GM21619 (cell line): ENCODE measurements at regions not wholly inside any gene's neighbourhood (a gene's known extent, or its start where the extent isn't known, plus 50 kb on each side); places are given as distances from the start of the nearest gene placed in this dataset.
"Not testable (repeated sequence)": the region's sequence is repeated elsewhere in the genome, so short reads cannot be mapped to it uniquely, and the experiment has no call there.

ENCODE experiments used
- ATAC-seq: cut with Tn5 transposase; IDR thresholded peaks from one replicate; pipeline ENCODE4 v1.9.1; 2021; ENCODE audit not compliant: unreplicated experiment

DNA sequence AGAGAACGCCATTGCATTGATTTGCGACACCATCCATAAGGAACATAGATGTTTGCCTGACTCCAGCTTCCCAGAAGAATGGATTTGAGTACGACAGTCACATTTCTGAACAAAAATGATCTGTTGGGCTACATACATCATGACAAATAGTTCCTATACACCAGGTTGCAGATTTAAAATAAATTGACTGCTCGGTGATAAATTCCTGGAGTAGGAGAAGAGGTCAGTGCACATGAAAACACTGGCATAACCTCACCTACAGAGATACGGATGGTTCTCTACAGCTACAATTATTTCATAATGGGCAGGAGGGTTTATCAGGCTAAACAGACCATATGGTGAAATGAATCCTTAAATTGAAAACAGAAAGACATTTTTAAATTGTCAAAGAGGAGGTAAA is 316.5 kb upstream of the ADARB2 start:
- no peak for ATAC-seq

DNA sequence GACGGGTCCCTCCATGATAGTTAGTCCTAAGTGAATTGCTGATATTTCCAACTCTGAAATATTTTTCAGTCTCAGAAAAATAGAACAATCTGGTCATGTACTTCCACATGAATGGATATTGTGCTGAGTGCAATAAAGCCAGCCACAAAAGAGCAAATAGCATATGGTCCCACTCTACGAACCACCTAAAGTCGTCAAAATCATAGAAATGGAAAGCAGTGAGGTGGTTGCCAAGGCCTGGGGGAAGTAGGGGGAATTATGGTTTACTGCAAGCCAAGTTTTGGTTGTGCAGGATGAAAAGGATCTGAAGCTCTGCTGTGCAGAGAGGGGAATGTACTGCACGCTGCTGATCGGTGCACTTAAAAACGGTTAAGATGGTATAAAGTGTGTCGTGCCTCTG is 313.8 kb upstream of the ADARB2 start:
- no peak for ATAC-seq

DNA sequence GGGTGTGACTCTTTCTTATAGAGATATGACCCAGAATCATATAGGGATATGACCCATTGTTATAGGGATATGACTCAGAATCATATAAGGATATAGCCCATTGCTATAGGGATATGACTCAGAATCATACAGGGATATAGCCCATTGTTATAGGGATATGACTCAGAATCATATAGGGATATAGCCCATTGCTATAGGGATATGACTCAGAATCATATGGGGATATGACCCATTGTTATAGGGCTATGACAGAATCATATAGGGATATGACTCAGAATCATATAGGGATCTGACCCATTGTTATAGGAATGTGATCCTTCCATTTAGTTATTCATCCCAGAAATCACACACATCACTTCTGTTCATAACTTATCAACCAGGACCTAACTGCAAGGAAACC is 312.2 kb upstream of the ADARB2 start:
- no peak for ATAC-seq

DNA sequence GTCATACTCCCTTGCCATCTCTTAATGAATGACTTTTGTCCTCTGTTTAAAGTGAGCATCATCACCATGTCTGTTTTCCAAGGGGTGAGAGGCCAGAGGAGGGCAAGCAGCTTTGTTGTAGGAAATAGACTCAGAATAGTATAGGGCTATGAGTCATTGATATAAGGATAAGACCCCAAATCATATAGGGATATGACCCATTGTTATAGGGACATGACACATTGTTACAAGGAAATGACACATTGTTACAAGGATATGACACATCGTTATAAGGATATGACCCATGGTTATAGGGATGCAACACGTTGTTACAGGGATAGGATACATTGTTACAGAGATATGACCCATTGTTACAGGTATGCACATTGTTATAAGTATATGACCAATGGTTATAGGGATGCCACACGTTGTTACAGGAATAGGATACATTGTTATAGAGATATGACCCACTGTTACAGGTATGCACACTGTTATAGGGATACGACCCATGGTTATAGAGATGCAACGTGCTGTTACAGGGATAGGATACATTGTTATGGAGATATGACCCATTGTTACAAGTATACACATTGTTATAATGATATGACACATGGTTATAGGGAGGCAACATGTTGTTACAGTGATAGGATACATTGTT is 311.1 kb upstream of the ADARB2 start:
- ATAC-seq: no peak

DNA sequence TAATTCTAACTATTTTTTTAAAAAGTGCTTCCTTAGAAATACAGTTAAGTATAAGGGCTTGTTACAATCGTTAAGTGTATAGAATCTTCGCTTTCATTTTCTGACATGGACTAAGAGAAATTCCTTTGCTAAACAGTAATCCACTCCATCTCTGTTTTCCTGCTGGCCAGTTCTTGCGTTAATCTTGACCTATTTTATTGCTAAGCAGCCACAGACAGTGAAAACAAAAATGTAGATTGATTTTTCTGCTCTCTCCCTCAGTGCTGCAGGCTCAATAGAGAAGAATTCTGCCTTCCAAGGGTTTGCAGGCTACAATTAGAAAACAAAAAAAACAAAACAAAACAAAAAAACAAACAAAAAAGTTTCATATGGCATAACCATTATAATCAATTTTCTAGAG is 310.4 kb upstream of the ADARB2 start:
- ATAC-seq: no peak

DNA sequence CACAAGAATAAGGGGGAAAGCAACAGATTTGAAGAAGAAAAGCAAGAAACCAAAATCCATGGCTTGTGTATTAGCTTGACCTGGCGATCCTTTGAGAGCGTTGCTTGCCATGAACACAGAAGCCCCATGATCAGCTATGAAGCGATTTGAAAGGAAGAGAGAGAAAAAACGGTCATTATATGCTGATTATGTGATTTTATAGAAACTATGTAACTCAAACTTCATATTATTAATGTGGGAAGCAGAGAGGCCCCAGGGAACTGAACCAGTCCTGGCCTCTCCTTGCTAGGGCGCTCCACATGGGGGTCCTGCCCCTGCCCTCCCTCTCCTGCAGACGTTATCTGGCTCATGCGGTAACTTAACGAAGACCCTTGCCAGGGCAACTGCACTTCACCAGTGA is 306.1 kb upstream of the ADARB2 start:
- no peak for ATAC-seq

DNA sequence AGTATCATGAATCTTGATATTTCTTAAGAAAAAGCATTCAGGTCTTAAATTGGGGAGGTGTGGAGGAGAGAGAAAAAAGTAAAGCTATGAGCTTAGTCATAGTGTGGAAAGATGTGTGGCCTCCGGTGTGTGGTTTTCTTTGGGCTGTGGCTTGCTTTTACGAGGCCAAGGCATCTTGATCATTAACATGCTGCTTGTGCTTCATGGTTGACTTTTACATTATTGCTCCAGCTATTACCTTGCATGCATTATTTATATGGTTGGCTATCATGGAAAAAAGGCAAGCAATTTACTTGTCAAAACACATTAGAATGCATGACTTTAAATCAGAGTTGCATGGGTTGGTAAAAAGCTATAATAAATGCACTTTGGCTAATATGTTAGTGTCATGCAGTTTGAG is 300.7 kb upstream of the ADARB2 start:
- no peak for ATAC-seq

DNA sequence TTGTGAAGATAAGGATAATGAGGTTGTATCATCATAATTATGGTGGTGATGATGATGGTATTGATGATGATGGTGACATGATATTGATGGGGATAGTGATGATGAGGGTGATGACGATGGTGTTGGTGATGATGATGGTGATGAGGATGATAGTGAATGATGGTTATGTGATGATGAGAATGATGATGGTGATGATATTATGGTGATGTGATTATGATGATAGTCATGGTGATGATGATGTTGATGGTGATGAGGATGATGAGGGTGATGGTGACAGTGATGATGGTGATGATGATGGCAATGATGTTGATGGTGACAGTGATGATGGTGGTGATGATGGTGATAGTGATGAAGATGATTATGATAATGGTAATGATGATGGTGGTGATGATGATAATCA is 299.9 kb upstream of the ADARB2 start:
- ATAC-seq: no peak

DNA sequence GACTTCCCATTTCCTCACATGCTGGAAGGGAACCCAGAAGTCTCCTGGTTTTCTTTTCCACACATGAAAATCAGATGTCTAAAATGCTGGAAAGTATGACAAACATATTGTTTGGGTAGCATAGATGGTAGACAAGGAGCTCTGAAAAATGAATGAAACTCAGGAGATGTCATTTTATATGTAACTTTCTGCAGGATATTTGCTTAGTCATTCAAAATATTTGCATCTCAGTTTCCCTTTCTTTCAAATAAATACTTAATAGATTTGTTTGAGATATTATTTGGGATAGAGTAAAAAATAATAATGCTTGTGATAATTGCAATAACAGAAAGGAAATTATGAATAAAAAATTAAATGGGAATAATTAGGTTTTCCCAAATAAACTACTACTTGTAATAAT is 298.9 kb upstream of the ADARB2 start:
- ATAC-seq: no peak

DNA sequence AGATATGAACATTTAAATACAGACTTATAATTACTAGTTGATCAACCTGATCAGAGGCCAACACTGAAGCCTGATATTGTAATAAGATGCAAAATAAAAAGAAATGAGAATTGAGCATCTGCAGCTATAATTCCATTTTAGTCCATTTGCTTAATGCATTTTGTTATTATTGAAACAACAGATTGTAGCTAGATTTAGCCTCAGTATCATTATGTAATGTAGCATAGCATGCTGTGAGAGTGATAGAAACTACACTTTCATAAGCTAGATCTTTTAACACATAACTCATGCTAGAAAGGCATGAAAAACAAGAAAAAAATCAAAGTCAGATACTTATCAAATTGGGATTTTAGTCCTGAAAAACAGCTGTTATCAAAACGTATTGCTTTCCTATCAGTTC is 292.7 kb upstream of the ADARB2 start:
- no peak for ATAC-seq

DNA sequence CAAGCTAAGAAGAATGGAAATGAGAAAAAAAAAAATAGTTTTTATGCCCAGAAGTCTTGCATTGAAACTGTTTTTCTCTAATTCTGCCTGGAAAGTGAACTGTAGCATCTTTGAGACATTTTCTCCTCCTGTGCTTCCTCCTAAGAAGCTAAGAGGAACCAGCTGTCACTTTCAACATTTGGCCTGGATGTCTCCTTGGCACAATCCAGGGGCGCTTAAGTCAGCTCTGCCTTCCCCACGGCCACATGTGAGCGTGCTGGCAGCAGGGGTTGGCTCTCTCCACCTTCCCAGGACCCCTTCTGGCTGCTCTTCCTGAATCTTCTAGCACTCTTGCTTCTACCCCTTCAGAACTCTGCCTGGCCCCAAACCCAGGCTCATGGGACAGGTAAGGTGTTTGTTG is 289.6 kb upstream of the ADARB2 start:
- no peak for ATAC-seq

DNA sequence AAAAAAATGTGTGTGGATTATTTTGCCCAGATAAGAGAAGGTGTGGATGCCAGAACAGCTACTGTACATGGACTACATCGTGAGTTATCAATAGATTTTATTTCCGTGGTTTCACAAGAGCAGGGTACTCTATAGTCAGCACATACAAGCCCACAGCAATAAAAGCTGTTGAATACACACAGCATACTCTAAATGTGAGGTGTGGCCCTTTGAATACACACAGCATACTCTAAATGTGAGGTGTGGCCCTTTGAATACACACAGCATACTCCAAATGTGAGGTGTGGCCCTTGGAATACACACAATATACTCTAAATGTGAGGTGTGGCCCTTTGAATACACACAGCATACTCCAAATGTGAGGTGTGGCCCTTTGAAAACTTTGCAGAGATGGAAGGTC is 287.4 kb upstream of the ADARB2 start:
- not testable (repeated sequence) for ATAC-seq

DNA sequence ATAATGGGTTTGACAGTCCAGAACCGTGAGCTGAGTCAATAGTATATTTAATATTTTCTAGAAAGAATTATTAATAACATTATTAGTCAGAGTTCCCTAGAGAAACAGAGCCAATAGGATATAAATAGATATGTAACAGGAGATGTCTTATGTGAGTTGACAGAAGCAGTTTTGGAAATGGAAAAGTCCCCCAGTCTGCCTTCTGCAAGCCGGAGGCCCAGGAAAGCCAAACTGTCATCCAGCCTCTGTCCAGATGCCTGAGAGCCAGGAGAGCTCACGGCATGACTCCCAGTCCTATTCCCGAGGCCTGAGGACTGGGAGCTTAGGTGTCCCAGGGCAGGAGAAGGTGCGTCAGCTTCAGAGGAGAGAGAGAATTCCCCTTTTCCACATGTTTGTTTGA is 286.4 kb upstream of the ADARB2 start:
- no peak for ATAC-seq

DNA sequence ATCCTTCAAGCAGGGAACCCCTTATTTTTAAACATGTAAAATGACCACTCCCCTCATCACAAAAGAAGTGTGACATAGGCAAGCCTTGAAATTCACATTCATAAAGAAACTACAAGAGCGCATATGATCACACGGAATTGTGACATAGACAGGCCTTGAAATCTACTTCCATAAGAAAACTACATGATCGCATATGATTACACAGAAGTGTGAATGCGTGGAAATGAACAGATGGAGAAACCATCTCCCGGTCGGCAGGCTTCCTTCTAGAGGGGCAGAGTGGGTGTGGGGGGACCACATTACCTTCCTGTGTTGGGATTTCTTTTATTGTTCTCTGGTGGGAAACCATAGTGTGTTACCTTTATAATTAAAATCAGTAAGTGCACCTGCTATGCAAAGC is 285.1 kb upstream of the ADARB2 start:
- no peak for ATAC-seq

DNA sequence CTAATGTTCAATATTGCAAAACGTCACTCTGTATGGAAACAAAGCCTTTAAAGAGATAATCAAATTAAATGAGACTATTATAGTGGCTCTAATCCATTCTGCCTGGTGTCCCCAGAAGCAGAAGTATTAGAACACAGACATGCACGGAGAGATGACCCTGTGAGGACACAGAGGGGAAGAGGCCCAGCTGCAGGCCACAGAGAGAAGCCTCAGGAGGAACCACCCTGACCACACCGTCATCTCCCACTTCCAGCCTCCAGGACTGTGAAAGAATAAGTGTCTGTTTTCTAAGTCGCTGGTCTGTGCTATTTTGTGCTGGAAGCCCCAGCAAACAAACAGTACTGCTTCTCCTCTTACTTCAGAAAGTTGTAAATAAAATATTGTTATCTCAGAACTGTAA is 283.5 kb upstream of the ADARB2 start:
- ATAC-seq: no peak

DNA sequence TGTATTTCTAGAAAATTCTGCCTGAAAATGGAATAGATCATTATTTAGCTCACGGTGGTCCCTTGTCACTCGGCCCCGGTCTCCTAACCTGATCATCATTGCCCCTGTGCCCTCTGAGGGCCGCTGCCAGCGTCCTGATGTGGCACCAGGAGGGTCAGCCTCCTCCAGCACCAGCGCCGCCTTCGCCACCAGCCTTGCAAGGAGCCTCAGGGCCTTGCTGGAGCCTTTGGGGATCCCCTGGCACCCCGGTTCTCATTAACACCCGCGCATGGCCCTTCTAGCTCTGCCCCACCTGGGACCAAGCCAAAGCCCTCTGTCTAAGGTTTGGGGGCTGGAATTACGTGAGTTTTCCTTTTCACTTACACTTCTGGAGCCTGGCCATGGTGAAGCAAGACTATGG is 282.5 kb upstream of the ADARB2 start:
- ATAC-seq: no peak

DNA sequence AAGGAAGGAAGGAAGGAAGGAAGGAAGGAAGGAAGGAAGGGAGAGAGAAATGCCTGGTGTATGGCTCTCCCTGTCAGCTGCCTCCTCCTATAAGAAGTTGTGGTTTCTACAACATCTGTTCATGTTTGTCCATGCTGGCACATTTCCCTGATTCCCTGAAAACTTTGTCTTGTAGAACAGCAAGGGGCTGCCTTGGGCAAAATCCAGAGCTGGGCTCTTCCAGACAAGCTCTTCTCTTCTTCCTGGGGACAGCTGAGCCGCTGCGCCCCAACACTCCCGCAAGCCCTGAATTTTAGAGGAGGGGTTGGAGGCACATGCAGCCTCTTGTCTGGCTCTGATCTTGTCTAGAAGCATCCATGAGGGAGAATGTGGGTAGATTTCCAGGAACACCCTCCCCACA is 282.0 kb upstream of the ADARB2 start:
- no peak for ATAC-seq

DNA sequence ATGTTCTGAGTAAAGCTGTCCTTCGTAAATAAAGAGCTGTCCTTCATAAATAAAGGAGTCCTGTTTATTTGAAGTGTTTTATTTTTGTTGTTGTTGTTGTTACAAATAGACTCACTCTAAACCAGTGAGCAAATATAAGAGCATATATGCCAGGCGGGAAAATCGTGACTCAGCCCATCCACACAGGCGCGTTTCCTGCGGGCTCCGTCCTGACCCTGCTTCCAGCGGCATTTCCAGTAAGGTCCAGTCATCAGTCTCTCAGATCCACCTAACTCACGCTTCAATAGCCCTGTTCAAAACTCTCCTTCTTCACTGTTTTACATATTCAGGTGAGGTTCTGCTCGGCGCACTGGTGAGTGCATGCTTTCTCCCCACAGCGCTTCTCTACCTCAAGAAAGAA is 277.2 kb upstream of the ADARB2 start:
- no peak for ATAC-seq

DNA sequence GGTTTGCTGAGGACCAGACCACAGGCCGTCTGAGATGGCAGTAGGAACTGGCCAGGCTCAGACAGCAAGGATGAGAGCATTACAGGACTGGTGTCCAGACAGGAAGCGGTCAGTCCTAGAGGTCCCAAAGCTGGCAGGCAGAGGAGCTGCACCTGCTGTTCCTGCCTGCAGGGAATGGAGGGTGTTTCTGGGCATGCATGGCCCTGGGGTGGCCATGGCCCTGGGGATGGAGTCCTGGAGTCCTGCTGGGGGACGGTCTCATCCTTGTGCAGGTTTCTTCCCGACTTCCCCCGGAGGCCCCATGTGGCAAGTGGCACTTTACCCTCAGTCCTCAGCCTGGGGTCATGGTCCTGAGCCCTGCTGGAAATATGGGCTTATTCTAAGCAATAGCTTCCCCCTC is 274.9 kb upstream of the ADARB2 start:
- no peak for ATAC-seq

DNA sequence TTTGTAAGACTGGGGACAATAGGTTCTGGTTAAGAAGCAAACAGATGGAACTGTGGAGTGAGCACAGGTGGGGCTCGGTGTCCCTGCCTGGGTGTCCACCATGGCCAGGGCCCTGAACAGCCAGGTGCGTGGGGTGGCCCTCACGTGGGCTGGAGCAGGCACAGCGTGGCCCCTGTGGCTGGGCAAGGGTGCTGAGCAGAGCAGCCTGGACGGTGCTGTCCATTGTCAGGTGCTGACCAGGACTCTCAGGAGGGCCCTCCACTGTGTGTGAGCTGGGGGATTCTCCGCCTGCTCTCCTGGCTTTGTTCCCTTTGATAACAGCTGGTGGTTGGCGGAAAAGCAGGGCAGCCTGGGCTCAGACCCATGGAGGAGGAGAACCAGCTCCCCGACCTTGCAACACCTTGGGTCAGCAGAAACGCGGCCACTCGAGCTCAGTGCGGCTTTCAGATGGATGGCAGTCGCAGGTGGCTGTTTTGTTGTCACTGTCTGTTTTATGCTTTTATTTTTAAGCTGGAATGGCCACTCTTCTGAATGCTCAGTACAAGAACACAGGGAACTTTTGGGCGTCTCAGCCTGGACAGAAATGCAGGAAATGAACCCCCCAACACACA is 273.9 kb upstream of the ADARB2 start:
- ATAC-seq: no peak

DNA sequence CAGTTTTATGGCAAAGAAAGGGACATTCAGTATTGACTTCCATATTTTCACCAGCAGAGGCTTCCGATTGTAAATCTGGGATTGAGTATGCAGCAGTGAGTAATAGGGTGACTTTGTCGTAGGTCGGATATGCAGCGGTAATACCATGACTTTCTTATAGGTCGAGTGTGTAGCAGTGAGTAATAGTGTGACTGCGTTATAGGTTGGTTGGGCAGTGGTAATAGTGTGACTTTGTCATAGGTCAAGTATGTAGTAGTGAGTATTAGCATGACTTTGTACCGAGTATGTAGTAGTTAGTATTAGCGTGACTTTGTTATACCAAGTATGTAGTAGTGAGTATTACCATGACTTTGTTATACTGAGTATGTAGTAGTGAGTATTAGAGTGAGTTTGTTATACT is 268.2 kb upstream of the ADARB2 start:
- ATAC-seq: no peak

DNA sequence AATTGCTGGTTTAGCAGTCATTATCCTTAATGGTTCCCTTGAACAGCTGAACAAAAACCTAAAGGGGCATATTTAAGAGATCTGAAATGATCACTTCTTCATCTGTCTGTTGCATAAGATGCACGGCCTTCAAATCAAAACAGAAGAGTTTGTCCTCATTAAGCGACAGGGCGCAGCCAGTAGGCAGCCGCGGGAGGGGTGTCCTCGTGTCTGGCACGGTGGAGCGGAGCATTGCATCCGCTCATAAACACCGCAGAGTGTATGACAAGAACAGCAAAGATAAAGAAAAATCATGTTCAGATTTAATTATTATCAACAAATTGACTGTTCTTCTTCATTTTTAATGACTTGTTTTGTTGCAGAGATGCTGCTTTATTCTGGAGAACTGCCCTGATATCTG is 255.6 kb upstream of the ADARB2 start:
- no peak for ATAC-seq

DNA sequence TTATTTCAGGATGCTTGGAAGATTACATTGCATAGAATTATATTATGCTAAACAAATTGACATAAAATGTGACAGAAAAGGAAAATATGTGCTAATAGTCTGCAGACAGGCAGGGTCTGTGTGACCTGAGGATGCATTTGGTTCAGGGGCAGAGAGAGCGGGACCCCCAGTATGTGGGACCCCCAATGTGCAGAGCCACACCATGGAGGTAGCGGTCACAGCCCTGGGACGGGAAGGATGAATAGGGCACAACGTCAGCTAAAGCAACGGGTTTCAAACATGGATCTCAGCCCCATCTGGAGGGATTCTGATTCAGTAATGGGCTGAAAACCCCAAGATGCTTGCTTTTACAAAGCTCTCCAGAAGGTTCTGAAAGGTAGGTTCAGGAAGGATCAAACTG is 251.8 kb upstream of the ADARB2 start:
- no peak for ATAC-seq
